HCT116 (cell line): ENCODE measurements at regions not wholly inside any gene's neighbourhood (a gene's known extent, or its start where the extent isn't known, plus 50 kb on each side); places are given as distances from the start of the nearest gene placed in this dataset.

Experiments
- ATAC-seq: fragments of 200-7000 bp; cut with Tn5 transposase; 2 replicates; pipeline ENCODE4 v1.9.1; 2020; ENCODE audit warnings: mild to moderate bottlenecking, moderate library complexity
- BruUV-seq: library from RNA; stranded (reverse); fragments of 400-500 nt; replicated peaks from 2 replicates; lab custom pipeline; 2021; lab: Mats Ljungman, UMichigan
- CTCF ChIA-PET: fragments of 300-600 bp; sonication (Branson Sonifier 250); formaldehyde crosslinking; loops from one replicate; lab custom pipeline; 2021; ENCODE audit warnings: antibody characterized with exemption; lab: Charles Lee
- POLR2A ChIA-PET: fragments of 300-600, 350-600 bp; sonication (Branson Sonifier 250); formaldehyde crosslinking; loops from one replicate; lab custom pipeline; 2021; ENCODE audit warnings: antibody characterized with exemption; lab: Charles Lee
- RAD21 ChIA-PET, 2 experiments: fragments of 300-600 bp; sonication (Branson Sonifier 250); formaldehyde crosslinking; loops; one replicate each; lab custom pipeline; 2023; ENCODE audit warnings: low total read pairs in 2 of 2; ENCODE audit not compliant: uncharacterized antibody in 2 of 2, unreplicated experiment in 2 of 2, low non-redundant PET in 1 of 2; lab: Charles Lee
- DNase-seq: peaks from one replicate; pipeline ENCODE4 v3.0.0-alpha.2; 2010; ENCODE audit warnings: low read depth, low spot score
- H2AFZ ChIP-seq: fragments of 200-600 bp; shearing (Covaris generic), sonication (generic); 2 replicates; pipeline ENCODE4 v1.6.1; 2017; ENCODE audit warnings: low read depth, mixed run types, mixed read lengths, antibody characterized with exemption, low read length; ENCODE audit not compliant: poor library complexity, severe bottlenecking
- H3K27ac ChIP-seq: 2 replicates; pipeline ENCODE4 v1.5.1; 2012; ENCODE audit warnings: low read depth, low read length
- H3K27me3 ChIP-seq: fragments of 200-600 bp; sonication (generic); 2 replicates; pipeline ENCODE4 v1.6.1; 2016; ENCODE audit warnings: mixed run types, low read length, mixed read lengths; ENCODE audit not compliant: insufficient read depth
- H3K36me3 ChIP-seq, 2 experiments: fragments of 200-500 bp in 1 of 2; fragments of 200-600 bp in 1 of 2; sonication (Bioruptor generic) in 1 of 2; sonication (generic) in 1 of 2; 2 replicates each; pipeline versions ENCODE4 v1.5.1 to v1.6.1; 2014 to 2016; ENCODE audit warnings: low read length in 2 of 2, inconsistent platforms in 1 of 2, mixed read lengths in 1 of 2, mixed run types in 1 of 2; ENCODE audit not compliant: insufficient read depth in 2 of 2, control insufficient read depth in 1 of 2
- H3K4me1 ChIP-seq, 2 experiments: fragments of 200-600 bp in 1 of 2; sonication (generic) in 1 of 2; 2 replicates each; pipeline versions ENCODE4 v1.5.1 to v1.6.1; 2012 to 2017; ENCODE audit warnings: low read length in 2 of 2, inconsistent platforms in 1 of 2, mild to moderate bottlenecking in 1 of 2, mixed read lengths in 1 of 2, mixed run types in 1 of 2, moderate library complexity in 1 of 2; ENCODE audit not compliant: insufficient read depth in 2 of 2, control insufficient read depth in 1 of 2
- H3K4me2 ChIP-seq: fragments of 200-600 bp; sonication (generic); 2 replicates; pipeline ENCODE4 v1.6.1; 2017; ENCODE audit warnings: mixed run types, low read length, mixed read lengths
- H3K4me3 ChIP-seq, 2 experiments: fragments of 200-600 bp in 1 of 2; sonication (generic) in 1 of 2; replicated peaks in 1 of 2; 2 replicates each; pipeline ENCODE4 v1.5.1; 2011 to 2016; ENCODE audit warnings: low read length in 2 of 2, control low read depth in 1 of 2, low read depth in 1 of 2, mild to moderate bottlenecking in 1 of 2, mixed read lengths in 1 of 2, mixed run types in 1 of 2
- H3K79me2 ChIP-seq: fragments of 200-600 bp; sonication (generic); 2 replicates; pipeline ENCODE4 v1.6.1; 2017; ENCODE audit warnings: mild to moderate bottlenecking, mixed run types, low read length, moderate library complexity, mixed read lengths; ENCODE audit not compliant: insufficient read depth
- H3K9ac ChIP-seq: fragments of 200-600 bp; sonication (generic); 2 replicates; pipeline ENCODE4 v1.6.1; 2016; ENCODE audit warnings: low read length, mixed read lengths
- H3K9me2 ChIP-seq: fragments of 200-600 bp; sonication (generic), shearing (Covaris generic); 2 replicates; pipeline ENCODE4 v1.6.1; 2017; ENCODE audit warnings: mixed run types, mild to moderate bottlenecking, moderate library complexity; ENCODE audit not compliant: insufficient read depth
- H3K9me3 ChIP-seq, 2 experiments: fragments of 200-500 bp in 1 of 2; fragments of 200-600 bp in 1 of 2; sonication (Bioruptor generic) in 1 of 2; sonication (generic) in 1 of 2; 2 replicates each; pipeline ENCODE4 v1.6.1; 2014 to 2017; ENCODE audit warnings: low read length in 2 of 2, mixed read lengths in 2 of 2, inconsistent platforms in 1 of 2, low read depth in 1 of 2, mild to moderate bottlenecking in 1 of 2, mixed run types in 1 of 2, moderate library complexity in 1 of 2; ENCODE audit not compliant: control insufficient read depth in 1 of 2, insufficient read depth in 1 of 2
- H4K20me1 ChIP-seq: fragments of 200-600 bp; sonication (generic), shearing (Covaris generic); 2 replicates; pipeline ENCODE4 v1.6.1; 2017; ENCODE audit warnings: mixed run types, mild to moderate bottlenecking, moderate library complexity; ENCODE audit not compliant: insufficient read depth
- ATF3 ChIP-seq: IDR thresholded peaks from 2 replicates; pipeline ENCODE4 v1.6.1; 2012
- CBX3 ChIP-seq: IDR thresholded peaks from 2 replicates; pipeline ENCODE4 v1.6.1; 2012; ENCODE audit warnings: low read depth
- CEBPB ChIP-seq: IDR thresholded peaks from 2 replicates; pipeline ENCODE4 v1.6.1; 2012; ENCODE audit warnings: low read depth
- CTCF ChIP-seq, 3 experiments: fragments of 200-600 bp in 1 of 3; sonication (generic) in 1 of 3; IDR thresholded peaks in 2 of 3; conservative IDR thresholded peaks in 1 of 3; 2 replicates each; pipeline ENCODE4 v1.5.1; 2012 to 2017; ENCODE audit warnings: low read depth in 2 of 3, low read length in 2 of 3, antibody characterized with exemption in 1 of 3, borderline replicate concordance in 1 of 3, control low read depth in 1 of 3, mild to moderate bottlenecking in 1 of 3, mixed read lengths in 1 of 3, mixed run types in 1 of 3, moderate library complexity in 1 of 3; ENCODE audit not compliant: insufficient read depth in 1 of 3
- EGR1 ChIP-seq: IDR thresholded peaks from 2 replicates; pipeline ENCODE4 v1.6.1; 2012; ENCODE audit warnings: low read depth
- ELF1 ChIP-seq: IDR thresholded peaks from 2 replicates; pipeline ENCODE4 v1.6.1; 2012; ENCODE audit warnings: low read depth, borderline replicate concordance
- EZH2 ChIP-seq: fragments of 200-600 bp; sonication (generic); IDR thresholded peaks from 2 replicates; pipeline ENCODE4 v1.6.1; 2017; ENCODE audit warnings: antibody characterized with exemption, mixed run types
- JUND ChIP-seq: IDR thresholded peaks from 2 replicates; pipeline ENCODE4 v1.6.1; 2012
- MAX ChIP-seq: IDR thresholded peaks from 2 replicates; pipeline ENCODE4 v1.6.1; 2012
- POLR2A ChIP-seq: IDR thresholded peaks from 2 replicates; pipeline ENCODE4 v1.7.0; 2011; ENCODE audit warnings: borderline replicate concordance; ENCODE audit not compliant: insufficient read depth, insufficient read length; ENCODE audit errors: extremely low read depth
- RAD21 ChIP-seq: IDR thresholded peaks from 2 replicates; pipeline ENCODE4 v1.6.1; 2012; ENCODE audit warnings: low read depth, mild to moderate bottlenecking
- SP1 ChIP-seq: IDR thresholded peaks from 2 replicates; pipeline ENCODE4 v1.6.1; 2012; ENCODE audit warnings: low read depth
- SRF ChIP-seq: IDR thresholded peaks from 2 replicates; pipeline ENCODE4 v1.6.1; 2012; ENCODE audit warnings: low read depth
- TCF7L2 ChIP-seq: IDR thresholded peaks from 2 replicates; pipeline ENCODE4 v1.7.0; 2011; ENCODE audit warnings: borderline replicate concordance, inconsistent platforms; ENCODE audit not compliant: insufficient read depth, insufficient read length; ENCODE audit errors: extremely low read depth
- ZFX ChIP-seq: fragments of 450-650 bp; IDR thresholded peaks from 2 replicates; pipeline ENCODE4 v1.6.1; 2017
- ZNF274 ChIP-seq: fragments of 200-500 bp; sonication (Bioruptor generic); IDR thresholded peaks from 2 replicates; pipeline ENCODE4 v1.6.1; 2014; ENCODE audit warnings: mild to moderate bottlenecking, low read depth, low read length, inconsistent platforms
- intact Hi-C: fragments of 100-400 bp; cut with micrococcal nuclease; formaldehyde crosslinking; loops from 2 replicates; pipeline ENCODE4 v1.10.0; 2022

GRCh38 chr6:85135376-85136094, 314.3 kb upstream of the NT5E start:
- Histone ChIP-seq H3K9me3 (no peaks in the 10 kb centered on the region), H3K27ac (no peak overlapping the region), H3K4me1 (no peaks in the 10 kb centered on the region), H3K27me3 (peaks cover 20% of the 10 kb centered on the region; the same call in 1 of the 2 replicates), H3K36me3 (no peaks in the 10 kb centered on the region), H3K79me2 (no peaks in the 10 kb centered on the region), H2AFZ (no peak overlapping the region), H3K9me2 (no peaks in the 10 kb centered on the region), H3K4me3 (no peak overlapping the region), H3K4me2 (no peak overlapping the region), H4K20me1 (no peaks in the 10 kb centered on the region), H3K9ac (no peak overlapping the region)
- BruUV-seq = no TSS peak
- ChIA-PET RAD21 (no interaction called here), CTCF (no interaction called here), POLR2A (no interaction called here)
- TF ChIP-seq ZNF274 (no peak), ZFX (no peak), EGR1 (no peak), CTCF (IDR thresholded peaks at IDR 0.05 in 2 of 3, conservative IDR thresholded peaks at IDR 0.05 in 1 of 3; ENCODE audit: borderline replicate concordance in 1 of 3, insufficient read depth in 1 of 3, low read depth in 2 of 3, low read length in 2 of 3) (no peak), JUND (no peak), ATF3 (no peak), SRF (no peak), CEBPB (no peak), CBX3 (no peak), RAD21 (no peak), TCF7L2 (no peak), EZH2 (no peak), ELF1 (no peak), SP1 (no peak), MAX (no peak), POLR2A (no peak)
- ATAC-seq = no peak
- DNase-seq = no peak
- intact Hi-C loops = no loop called here
